Choroid plexus epithelial cell (primary cell): ENCODE measurements at regions not wholly inside any gene's neighbourhood (a gene's known extent, or its start where the extent isn't known, plus 50 kb on each side); places are given as distances from the start of the nearest gene placed in this dataset.

Experiments used
- DNase-seq: peaks from one replicate; pipeline ENCODE4 v3.0.0-alpha.2; 2010; ENCODE audit warnings: low read depth
- H3K4me3 ChIP-seq: 2 replicates; pipeline ENCODE4 v1.5.1; 2011; ENCODE audit warnings: low read depth, mild to moderate bottlenecking, control low read depth, low read length, moderate library complexity
- TF ChIP-seq, protein P1 (sequence below): conservative IDR thresholded peaks from 2 replicates; pipeline ENCODE4 v1.5.1; 2011; ENCODE audit warnings: low read depth, mild to moderate bottlenecking, control low read depth, inconsistent platforms, low read length, moderate library complexity

DNA sequence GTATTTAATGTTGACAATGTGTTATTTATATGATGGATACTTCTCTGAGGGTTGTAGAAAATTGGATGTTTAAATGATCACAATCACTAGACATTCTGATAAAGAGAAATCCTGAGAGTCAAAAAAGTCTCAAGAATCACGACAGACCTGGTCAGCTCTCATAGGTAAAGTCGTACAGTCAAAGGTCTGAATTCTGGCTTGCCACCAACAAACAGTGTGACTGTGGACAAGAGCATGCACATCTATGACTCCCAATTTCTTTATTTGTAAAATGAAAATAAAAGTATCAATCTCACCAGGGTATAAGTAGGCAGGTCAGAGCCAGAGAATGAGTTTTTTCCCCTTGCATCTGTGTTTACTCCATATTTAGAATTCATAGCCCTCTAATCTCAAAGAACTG, 556.7 kb downstream of the FAM181B start:
- H3K4me3 ChIP-seq: no peak overlapping the region
- DNase-seq: no peak
- TF ChIP-seq, protein P1, sequence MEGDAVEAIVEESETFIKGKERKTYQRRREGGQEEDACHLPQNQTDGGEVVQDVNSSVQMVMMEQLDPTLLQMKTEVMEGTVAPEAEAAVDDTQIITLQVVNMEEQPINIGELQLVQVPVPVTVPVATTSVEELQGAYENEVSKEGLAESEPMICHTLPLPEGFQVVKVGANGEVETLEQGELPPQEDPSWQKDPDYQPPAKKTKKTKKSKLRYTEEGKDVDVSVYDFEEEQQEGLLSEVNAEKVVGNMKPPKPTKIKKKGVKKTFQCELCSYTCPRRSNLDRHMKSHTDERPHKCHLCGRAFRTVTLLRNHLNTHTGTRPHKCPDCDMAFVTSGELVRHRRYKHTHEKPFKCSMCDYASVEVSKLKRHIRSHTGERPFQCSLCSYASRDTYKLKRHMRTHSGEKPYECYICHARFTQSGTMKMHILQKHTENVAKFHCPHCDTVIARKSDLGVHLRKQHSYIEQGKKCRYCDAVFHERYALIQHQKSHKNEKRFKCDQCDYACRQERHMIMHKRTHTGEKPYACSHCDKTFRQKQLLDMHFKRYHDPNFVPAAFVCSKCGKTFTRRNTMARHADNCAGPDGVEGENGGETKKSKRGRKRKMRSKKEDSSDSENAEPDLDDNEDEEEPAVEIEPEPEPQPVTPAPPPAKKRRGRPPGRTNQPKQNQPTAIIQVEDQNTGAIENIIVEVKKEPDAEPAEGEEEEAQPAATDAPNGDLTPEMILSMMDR: no peak

DNA sequence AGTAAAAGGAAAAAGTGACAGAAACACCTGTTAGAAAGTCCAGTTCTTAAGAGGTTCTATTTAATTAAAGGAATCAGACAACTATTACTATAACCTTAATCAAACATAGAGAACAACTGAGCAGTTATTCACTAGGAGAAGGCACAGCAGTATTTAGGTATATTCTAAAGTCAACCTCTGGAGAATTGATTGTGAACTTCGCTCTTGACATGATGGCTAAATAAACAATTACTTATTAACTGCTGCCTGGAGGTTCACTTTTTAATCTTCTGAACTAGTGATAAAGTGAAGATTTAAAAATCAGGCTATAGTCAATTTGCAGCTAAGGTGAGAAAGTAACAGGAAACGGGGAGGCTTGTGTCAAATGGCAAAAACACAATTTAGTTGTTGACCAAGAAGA, 557.3 kb downstream of the FAM181B start:
- TF ChIP-seq, protein P1: no peak
- no peak overlapping the region for H3K4me3 ChIP-seq
- no peak for DNase-seq

DNA sequence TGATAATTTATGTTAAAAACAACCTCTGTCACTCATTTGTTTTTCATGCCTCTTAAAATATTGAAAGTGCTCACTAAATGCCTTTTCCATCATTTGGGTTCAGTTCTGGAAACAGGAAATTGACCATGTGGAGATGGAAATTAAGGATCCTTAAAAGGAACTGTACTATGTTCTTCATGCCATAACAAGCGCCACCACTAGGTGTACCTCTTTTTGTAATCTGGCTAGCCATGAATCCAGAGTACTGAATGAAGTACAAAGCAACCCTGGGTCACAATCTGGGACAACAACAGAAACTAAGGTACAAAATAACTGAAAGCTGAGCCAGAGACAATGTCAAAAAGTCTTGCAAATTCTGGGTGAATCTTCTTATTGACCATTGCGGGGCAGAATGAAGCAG, 559.1 kb downstream of the FAM181B start:
- TF ChIP-seq, protein P1: peak; percentile 29
- peak; percentile 0 for DNase-seq
- no peak overlapping the region for H3K4me3 ChIP-seq

DNA sequence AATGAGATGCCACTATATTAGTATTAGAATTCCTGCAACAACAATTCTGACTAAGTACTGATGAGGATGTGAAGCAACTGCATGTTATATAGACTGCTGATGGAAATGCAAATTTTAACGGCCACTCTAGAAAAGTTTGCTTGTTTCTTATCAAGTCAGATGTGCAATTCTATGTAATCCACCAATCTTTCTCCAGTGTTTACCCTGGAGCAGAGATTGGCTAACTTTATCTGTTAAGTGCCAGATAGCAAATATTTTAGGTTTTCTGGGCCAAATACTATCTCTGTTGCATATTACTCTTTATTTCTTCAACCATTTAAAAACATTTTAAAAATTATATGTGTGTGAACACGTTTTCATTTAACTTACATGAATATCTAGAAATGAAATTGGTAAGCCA, 586.9 kb downstream of the FAM181B start:
- TF ChIP-seq, protein P1: no peak
- DNase-seq: no peak
- no peak overlapping the region for H3K4me3 ChIP-seq

DNA sequence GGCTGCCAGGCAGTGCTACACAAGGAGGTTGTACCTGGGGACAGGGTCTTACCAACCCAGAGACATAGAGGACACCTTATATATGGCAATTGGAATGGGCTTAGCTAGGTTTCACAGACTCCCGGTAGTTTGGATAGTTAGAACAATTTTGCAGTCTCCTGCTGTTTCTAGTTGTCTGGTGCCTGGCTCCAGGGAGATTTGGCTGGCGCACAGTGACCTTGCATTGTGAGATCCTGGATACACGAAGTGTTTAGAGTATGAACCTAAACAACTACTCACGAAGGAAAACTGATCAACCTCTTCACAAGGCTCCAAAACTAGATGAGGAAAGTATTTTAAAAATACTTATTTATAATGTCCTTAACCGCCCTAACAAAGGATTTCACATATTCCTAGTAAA, 614.7 kb downstream of the FAM181B start:
- TF ChIP-seq, protein P1: no peak
- H3K4me3 ChIP-seq: no peak overlapping the region
- DNase-seq: no peak

DNA sequence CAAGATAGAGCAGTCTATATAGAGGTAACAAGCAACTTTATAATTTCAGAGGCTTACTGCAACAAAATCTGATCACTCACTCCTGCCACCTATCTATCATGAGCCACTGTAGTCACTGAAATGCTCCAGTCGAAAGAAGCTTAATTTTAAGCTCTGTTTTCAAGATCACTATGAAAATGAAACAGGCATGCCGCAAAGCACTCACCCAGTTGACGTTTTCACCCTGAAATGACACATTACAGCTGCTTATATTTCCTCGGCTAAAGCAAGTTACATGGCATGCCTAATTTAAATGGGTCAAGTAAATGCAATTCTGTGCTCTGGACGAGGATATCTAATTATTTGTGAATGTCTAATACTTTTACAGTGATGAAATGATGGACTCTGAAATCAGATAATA, 616.3 kb downstream of the FAM181B start:
- H3K4me3 ChIP-seq: no peak overlapping the region
- TF ChIP-seq, protein P1: no peak
- DNase-seq: no peak

DNA sequence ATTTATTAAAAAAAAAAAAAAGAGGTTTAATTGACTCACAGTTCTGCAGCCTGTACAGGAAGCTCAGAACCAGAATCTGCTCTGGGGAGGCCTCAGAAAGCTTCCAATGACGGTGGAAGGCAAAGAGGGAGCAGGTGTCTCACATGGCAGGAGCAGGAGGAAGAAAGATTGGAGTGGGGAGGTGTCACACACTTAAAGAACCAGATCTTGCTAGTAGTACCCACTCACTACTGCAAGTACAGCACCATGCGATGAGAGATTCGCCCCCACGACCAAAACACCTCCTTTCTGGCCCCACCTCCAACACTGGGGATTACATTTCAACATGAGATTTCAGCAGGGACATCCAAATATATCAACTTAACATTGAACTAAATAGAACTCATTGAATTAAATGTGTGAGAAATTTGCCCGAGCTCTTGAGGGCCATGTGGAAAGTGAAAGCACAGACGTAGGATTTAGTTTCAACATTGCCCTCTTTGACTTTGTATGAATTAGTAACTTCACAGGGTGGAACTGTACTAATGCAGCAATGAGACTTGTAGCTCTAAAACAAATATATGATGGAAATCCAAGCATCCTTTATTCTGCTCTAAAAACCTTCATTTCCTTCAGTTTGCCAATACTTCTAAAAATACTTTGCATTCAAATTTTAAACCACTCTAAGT, 628.2 kb downstream of the FAM181B start:
- no peak for DNase-seq
- no peak overlapping the region for H3K4me3 ChIP-seq
- TF ChIP-seq, protein P1: no peak
